HG03280 (cell line): ENCODE measurements at regions not wholly inside any gene's neighbourhood (a gene's known extent, or its start where the extent isn't known, plus 50 kb on each side); places are given as distances from the start of the nearest gene placed in this dataset.

Experiments used
- ATAC-seq: cut with Tn5 transposase; IDR thresholded peaks from one replicate; pipeline ENCODE4 v1.9.1; 2021; ENCODE audit warnings: mild to moderate bottlenecking, moderate library complexity; ENCODE audit not compliant: unreplicated experiment

DNA sequence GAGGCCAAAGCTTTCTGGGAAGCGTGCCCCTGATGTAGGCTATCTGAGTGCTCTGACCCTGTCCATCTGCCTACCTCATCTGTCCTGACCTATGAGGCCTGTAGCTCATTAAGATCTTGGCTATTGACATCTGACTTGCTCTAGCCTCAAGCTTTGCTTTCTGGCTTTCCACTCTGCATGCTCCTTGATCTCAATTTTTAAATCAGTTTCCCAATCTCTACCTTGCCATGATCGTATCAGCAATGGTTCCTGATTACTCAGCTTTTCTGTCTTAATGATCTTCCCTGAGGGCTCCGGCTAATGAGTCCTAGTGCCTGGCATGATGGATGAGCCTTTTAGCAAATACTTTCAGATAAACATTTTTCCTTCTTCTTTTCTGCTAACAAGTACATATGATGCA is 262.0 kb downstream of the NDFIP2 start:
- no peak for ATAC-seq

- no peak for ATAC-seq
Observed at GRCh38 chr13:79740991-79741390, 260.0 kb downstream of the NDFIP2 start.

DNA sequence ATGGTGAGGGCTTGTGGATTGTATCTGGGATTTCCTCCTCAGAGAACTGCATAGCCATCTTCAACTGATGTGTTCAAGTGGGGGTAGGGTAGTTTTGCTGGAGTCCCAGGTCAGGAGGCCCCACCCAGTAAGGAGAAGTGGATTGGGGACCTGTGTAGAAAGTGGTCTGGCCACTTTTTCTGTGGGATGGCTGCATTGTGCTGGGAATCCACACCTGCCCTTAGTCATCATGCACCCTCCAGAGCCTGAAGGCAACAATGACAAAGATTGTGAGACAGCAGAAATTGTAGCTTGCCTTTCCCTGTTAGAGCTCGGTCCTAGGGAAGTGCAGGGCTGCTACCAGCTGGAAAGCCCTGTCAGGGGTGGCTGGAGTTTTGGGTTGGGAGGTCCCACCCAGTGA is 255.4 kb downstream of the NDFIP2 start:
- ATAC-seq = no peak

GRCh38 chr13:79735228-79735627 is 254.3 kb downstream of the NDFIP2 start:
- ATAC-seq = no peak

DNA sequence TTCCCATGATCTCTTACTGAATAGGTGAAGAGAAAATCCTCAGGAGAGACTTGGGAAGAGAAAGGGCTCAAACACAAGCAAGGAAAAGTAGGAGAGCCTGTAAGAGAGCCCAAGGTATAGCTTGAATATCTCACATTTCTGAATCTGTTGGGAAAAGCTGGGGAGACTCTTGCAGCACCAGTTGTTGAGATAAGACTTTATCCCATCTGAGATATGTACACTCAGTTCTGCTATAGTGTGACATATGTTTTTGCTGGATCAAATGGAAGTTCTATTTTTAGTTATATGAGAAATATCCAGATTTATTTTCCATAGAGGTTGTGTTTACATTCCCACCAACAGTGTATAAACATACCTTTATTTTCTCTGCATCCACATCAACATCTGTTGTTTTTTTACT is 246.1 kb downstream of the NDFIP2 start:
- ATAC-seq = no peak

DNA sequence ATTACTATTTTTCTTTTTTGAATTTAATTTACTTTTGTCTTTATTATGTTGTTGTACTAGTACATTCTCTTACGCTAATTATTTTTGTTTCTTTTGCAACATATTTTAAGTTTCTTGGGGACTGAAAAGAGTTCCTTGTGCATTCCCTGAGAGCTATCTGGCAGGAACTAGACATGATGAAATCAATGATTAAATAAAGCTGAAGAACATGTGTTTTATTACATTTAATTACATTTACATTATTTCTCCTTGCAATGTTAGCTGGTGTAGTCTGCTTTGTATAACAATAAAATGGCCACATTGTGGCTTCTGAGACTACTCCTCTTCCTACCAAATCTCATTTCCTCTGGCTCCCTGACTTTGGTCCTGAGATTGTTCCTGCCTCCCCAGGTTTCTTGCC is 244.9 kb downstream of the NDFIP2 start:
- no peak for ATAC-seq

- no peak for ATAC-seq
Observed at GRCh38 chr13:79724348-79725103, 243.6 kb downstream of the NDFIP2 start.

DNA sequence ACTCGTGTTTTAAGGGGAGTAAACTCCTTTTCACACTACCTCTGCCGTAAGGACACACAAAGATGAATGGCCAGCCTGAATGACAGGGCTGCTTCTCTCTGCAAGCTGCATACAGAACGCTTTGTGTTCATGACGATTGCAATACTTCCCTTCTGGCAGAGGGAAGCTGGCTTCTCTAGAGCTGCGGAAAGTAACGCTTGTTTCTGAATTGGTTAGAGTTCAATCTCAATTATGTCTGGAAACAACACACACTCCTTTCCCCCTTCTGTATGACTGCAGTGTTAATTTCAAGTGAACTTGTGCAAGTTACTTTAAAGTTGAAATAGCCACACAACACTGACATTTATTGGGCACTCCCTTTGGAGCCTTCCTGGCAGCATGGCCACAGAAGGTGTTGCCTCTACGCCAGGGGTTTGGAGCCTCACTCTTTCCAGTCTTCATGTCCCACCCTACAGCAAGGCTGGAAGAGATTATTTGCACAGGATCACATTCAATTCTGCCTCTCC is 242.6 kb downstream of the NDFIP2 start:
- no peak for ATAC-seq

DNA sequence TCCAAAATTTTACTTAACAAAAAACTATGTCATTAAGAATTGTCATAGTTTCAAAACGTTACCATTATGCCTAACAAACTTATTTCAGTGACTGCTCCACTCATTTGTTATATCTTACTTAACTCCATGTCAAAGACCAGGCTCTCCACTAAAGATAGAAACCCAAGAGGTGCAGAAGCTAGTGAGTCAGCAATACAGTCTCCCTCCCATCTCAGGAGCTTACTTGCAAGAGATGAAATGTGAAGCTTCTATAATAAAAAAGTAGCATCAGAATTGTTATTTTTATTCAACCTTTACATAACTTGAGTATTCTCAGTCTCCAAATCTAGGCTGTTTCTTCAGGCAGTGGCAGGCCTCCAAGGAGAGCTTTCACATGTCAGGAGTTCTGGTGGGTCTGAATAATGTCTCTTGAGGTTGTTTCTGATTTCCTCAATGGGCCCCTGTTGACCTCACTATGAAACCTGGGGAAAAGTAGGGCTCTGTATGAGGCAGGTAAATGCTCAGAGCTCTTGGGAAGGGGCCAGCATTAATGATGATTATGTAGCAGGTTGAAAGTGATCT is 242.0 kb downstream of the NDFIP2 start:
- ATAC-seq = no peak

- no peak for ATAC-seq
Observed at GRCh38 chr13:79716191-79716590, 235.2 kb downstream of the NDFIP2 start.

GRCh38 chr13:79711631-79712030 is 230.7 kb downstream of the NDFIP2 start:
- no peak for ATAC-seq

DNA sequence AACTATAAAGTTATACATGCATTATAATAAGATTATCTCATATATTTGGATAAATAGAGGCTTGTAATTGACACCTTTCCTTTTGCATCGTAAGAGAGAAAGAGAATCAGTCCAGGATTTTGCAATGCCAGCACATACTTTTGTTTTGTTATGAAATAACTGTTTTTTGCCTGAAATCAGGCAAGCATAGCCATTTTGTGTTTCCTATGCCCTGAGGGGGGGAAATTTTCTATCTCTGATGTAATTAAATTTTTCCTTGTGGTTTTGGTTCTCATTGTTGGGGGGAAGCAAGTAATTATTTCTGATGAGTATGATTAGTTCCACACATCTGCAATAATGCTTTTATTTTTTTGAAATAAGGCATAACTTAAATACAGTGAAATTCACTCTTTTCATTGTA is 229.4 kb downstream of the NDFIP2 start:
- ATAC-seq = no peak

- no peak for ATAC-seq
Observed at GRCh38 chr13:79709471-79709870, 228.5 kb downstream of the NDFIP2 start.

- ATAC-seq = peak; percentile 95
Observed at GRCh38 chr13:79703772-79704171, 222.8 kb downstream of the NDFIP2 start.

- no peak for ATAC-seq
Observed at GRCh38 chr13:79695754-79696153, 214.8 kb downstream of the NDFIP2 start.

DNA sequence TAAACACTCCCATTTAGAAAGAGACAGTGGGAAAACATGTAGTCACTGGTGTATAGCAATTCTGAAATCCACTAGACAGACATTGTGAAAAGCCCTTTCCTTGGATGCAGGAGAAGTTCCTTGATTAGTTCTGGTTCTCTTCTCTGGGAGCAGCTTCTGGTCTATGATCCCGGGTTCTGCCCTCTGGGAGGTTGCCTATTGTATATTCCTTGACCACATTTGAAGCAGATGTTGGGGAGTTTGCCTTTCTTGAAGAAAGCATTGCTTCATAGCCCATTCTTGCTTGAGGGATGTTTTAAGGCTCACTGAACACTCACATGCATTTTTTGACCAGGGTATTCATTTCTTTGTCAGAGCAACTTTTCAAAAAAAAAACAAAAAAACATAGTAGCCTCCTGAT is 211.9 kb downstream of the NDFIP2 start:
- no peak for ATAC-seq

GRCh38 chr13:79691826-79692225 is 210.9 kb downstream of the NDFIP2 start:
- ATAC-seq = no peak

DNA sequence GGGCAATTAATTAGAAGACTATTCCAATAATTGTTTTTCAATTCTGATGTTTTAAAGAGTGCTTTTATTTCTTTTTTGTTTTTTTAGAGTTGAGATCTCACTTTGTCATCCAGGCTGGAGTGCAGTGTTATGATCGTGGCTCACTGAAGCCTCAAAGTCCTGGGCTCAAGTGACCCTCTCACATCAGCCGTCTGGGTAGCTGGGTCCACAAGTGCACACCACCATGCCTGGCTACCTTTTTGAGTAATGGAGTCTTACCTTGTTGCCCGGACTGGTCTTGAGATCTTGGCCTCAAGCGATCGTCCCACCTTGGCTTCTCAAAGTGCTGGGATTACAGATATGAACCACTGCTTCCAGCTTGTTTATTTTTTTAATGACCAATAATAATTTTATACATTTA is 207.8 kb downstream of the NDFIP2 start:
- ATAC-seq = no peak

GRCh38 chr13:79686441-79686840 is 205.5 kb downstream of the NDFIP2 start:
- no peak for ATAC-seq

DNA sequence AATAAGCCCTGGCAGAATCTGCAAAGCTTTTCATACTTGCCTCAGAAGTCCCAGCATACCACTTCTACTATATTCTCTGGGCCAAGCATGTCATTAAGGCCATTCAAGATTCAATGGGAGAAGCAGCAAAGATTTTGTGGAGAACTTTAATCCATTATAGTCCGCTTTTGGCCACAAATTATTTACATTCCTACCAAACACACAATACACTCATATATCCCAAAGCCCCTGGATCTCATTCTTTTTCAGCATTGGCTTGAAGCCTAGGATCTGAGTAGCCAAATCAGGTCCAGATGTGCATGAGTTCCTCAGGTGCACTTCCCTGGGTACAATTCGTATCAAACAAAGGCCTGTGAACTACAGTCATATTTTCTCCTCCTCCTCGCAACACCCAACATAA is 203.4 kb downstream of the NDFIP2 start:
- ATAC-seq = no peak

- ATAC-seq = no peak
Observed at GRCh38 chr13:79682164-79682563, 201.2 kb downstream of the NDFIP2 start.

GRCh38 chr13:79681069-79681468 is 200.1 kb downstream of the NDFIP2 start:
- no peak for ATAC-seq

- ATAC-seq = no peak
Observed at GRCh38 chr13:79680485-79680884, 199.5 kb downstream of the NDFIP2 start.
